HepG2 (cell line): ENCODE measurements at regions not wholly inside any gene's neighbourhood (a gene's known extent, or its start where the extent isn't known, plus 50 kb on each side); places are given as distances from the start of the nearest gene placed in this dataset.
A peak's percentile ranks its signal among the peaks of the same experiment; 100 is the strongest.

Experiments
- ATAC-seq: fragments of 200-7000 bp; cut with Tn5 transposase; 3 replicates; pipeline ENCODE4 v1.9.1; 2020; ENCODE audit warnings: mild to moderate bottlenecking, moderate library complexity
- BruUV-seq: library from RNA; stranded (reverse); fragments of 400-500 nt; replicated peaks from 2 replicates; lab custom pipeline; 2021; lab: Mats Ljungman, UMichigan
- CTCF ChIA-PET: fragments of 300-600 bp; formaldehyde crosslinking; extraction: SDS; loops from one replicate; lab custom pipeline; 2021; ENCODE audit warnings: low total read pairs, inconsistent platforms, low intra/inter-chr PET ratio; lab: Yijun Ruan, JAX
- POLR2A ChIA-PET: fragments of 350-600 bp; sonication (Branson Sonifier 250); formaldehyde crosslinking; loops from one replicate; lab custom pipeline; 2020; ENCODE audit warnings: antibody characterized with exemption, inconsistent platforms; lab: Yijun Ruan, JAX
- DNase-seq: peaks from one replicate; pipeline ENCODE4 v3.0.0-alpha.2; 2015; ENCODE audit warnings: low spot score
- FAIRE-seq: peaks from 3 replicates; lab custom pipeline; 2011; peaks lifted over from hg19 to GRCh38; lab: Jason Lieb, UNC
- H2AFZ ChIP-seq: one replicate; pipeline ENCODE4 v1.6.1; 2011; ENCODE audit warnings: low read length, inconsistent platforms
- H3K27ac ChIP-seq: fragments of 300-600 bp; 3 replicates; pipeline ENCODE4 v1.8.0; 2011; ENCODE audit warnings: mixed run types, mild to moderate bottlenecking, mixed read lengths, low read length, inconsistent platforms; ENCODE audit not compliant: insufficient read depth; ENCODE audit errors: extremely low read length
- H3K27me3 ChIP-seq, 2 experiments: fragments of 200-600 bp in 1 of 2; 2 replicates in 1 of 2; 3 replicates in 1 of 2; pipeline versions ENCODE4 v1.6.0 to v1.8.0; 2011; ENCODE audit warnings: low read length in 2 of 2, mild to moderate bottlenecking in 2 of 2, moderate library complexity in 2 of 2, inconsistent platforms in 1 of 2; ENCODE audit not compliant: insufficient read depth in 2 of 2, control insufficient read depth in 1 of 2
- H3K36me3 ChIP-seq, 2 experiments: fragments of 200-600 bp in 1 of 2; replicated peaks in 1 of 2; 2 replicates in 1 of 2; 3 replicates in 1 of 2; pipeline versions ENCODE4 v1.5.1 to v1.8.0; 2011; ENCODE audit warnings: low read length in 2 of 2, inconsistent platforms in 1 of 2; ENCODE audit not compliant: insufficient read depth in 2 of 2, control insufficient read depth in 1 of 2
- H3K4me1 ChIP-seq: 2 replicates; pipeline ENCODE4 v1.5.1; 2012; ENCODE audit warnings: low read length, inconsistent platforms; ENCODE audit not compliant: insufficient read depth
- H3K4me2 ChIP-seq: 2 replicates; pipeline ENCODE4 v1.6.0; 2011; ENCODE audit warnings: low read depth, low read length, inconsistent platforms
- H3K4me3 ChIP-seq, 3 experiments: fragments of 200-600 bp in 1 of 3; sonication (generic), shearing (Covaris generic) in 1 of 3; replicated peaks in 1 of 3; 2 replicates each; pipeline ENCODE4 v1.5.1; 2011 to 2016; ENCODE audit warnings: low read length in 3 of 3, inconsistent platforms in 2 of 3, low read depth in 2 of 3, mild to moderate bottlenecking in 2 of 3, control low read depth in 1 of 3, mixed read lengths in 1 of 3; ENCODE audit not compliant: insufficient read depth in 1 of 3
- H3K79me2 ChIP-seq: one replicate; pipeline ENCODE4 v1.6.1; 2011; ENCODE audit warnings: low read length, inconsistent platforms; ENCODE audit not compliant: insufficient read depth
- H3K9ac ChIP-seq: 2 replicates; pipeline ENCODE4 v1.6.0; 2011; ENCODE audit warnings: mild to moderate bottlenecking, low read depth, low read length, inconsistent platforms; ENCODE audit not compliant: insufficient read depth
- H3K9me3 ChIP-seq: 2 replicates; pipeline ENCODE4 v1.5.1; 2012; ENCODE audit warnings: mild to moderate bottlenecking, low read length
- H4K20me1 ChIP-seq: 2 replicates; pipeline ENCODE4 v1.6.0; 2011; ENCODE audit warnings: inconsistent platforms, mild to moderate bottlenecking, low read length, moderate library complexity; ENCODE audit not compliant: insufficient read depth
- HDAC2 ChIP-seq: sonication (generic); formaldehyde crosslinking; IDR thresholded peaks from 2 replicates; pipeline ENCODE4 v1.4.0; 2020; ENCODE audit warnings: missing genetic modification reagents
- MAFF ChIP-seq: IDR thresholded peaks from 2 replicates; pipeline ENCODE4 v1.6.1; 2011; ENCODE audit warnings: low read depth, low read length, improper control_type of control experiment
- MAFK ChIP-seq, 2 experiments: IDR thresholded peaks in 1 of 2; conservative IDR thresholded peaks in 1 of 2; 2 replicates each; pipeline ENCODE4 v1.6.1; 2011; ENCODE audit warnings: improper control_type of control experiment in 2 of 2, low read length in 2 of 2
- PLRG1 ChIP-seq: fragments of 450-650 bp; conservative IDR thresholded peaks from 2 replicates; pipeline ENCODE4 v1.6.1; 2016
- SIN3B ChIP-seq: fragments of 150-350 bp; IDR thresholded peaks from 2 replicates; pipeline ENCODE4 v1.6.1; 2014; ENCODE audit warnings: low read length
- SKIL ChIP-seq: sonication (generic); formaldehyde crosslinking; IDR thresholded peaks from 2 replicates; pipeline ENCODE4 v1.8.0; 2022; ENCODE audit warnings: missing genetic modification reagents, mild to moderate bottlenecking, moderate library complexity, borderline replicate concordance
- TFDP1 ChIP-seq: IDR thresholded peaks from 2 replicates; pipeline ENCODE4 v1.6.1; 2016; ENCODE audit warnings: missing compliant biosample characterization, missing genetic modification reagents, borderline replicate concordance
- ZBTB43 ChIP-seq: sonication (generic); formaldehyde crosslinking; conservative IDR thresholded peaks from 2 replicates; pipeline ENCODE4 v1.4.0; 2020; ENCODE audit warnings: missing genetic modification reagents
- ZFP82 ChIP-seq: sonication (generic); formaldehyde crosslinking; IDR thresholded peaks from 2 replicates; pipeline ENCODE4 v1.5.1; 2020; ENCODE audit warnings: mild to moderate bottlenecking, missing genetic modification reagents, borderline replicate concordance
- ZNF501 ChIP-seq: sonication (generic); formaldehyde crosslinking; IDR thresholded peaks from 2 replicates; pipeline ENCODE4 v1.5.1; 2020; ENCODE audit warnings: mild to moderate bottlenecking, moderate library complexity, missing genetic modification reagents
- ZNF510 ChIP-seq: sonication (generic); formaldehyde crosslinking; IDR thresholded peaks from 2 replicates; pipeline ENCODE4 v1.4.0; 2020; ENCODE audit warnings: low read depth, mild to moderate bottlenecking, missing genetic modification reagents
- ZSCAN31 ChIP-seq: sonication (generic); formaldehyde crosslinking; IDR thresholded peaks from 2 replicates; pipeline ENCODE4 v1.5.0; 2020; ENCODE audit warnings: low read depth, mild to moderate bottlenecking, missing genetic modification reagents
- WGBS: methylation state at CpG from one replicate; pipeline ENCODE4 v1.1.6; 2017; ENCODE audit warnings: low lambda C conversion rate; 5-methylcytosine and 5-hydroxymethylcytosine counted together
- in situ Hi-C: cut with HindIII; loops from 2 replicates; pipeline ENCODE4 v1.10.0; 2017; ENCODE audit warnings: low pct_unique_long_range_greater_than_20kb; ENCODE audit not compliant: extremely low pct_ligation_motif_present
- intact Hi-C: fragments of 100-400 bp; cut with micrococcal nuclease; formaldehyde crosslinking; loops from one replicate; pipeline ENCODE4 v1.10.0; 2022; ENCODE audit not compliant: unreplicated experiment

GRCh38 chr13:83057119-83057518 is 825.2 kb downstream of the SLITRK1 start (continued):
- TF ChIP-seq SKIL (CRISPR knock-in tag) (no peak), PLRG1 (no peak), ZNF510 (no peak), SIN3B (no peak), ZSCAN31 (no peak), ZBTB43 (no peak), HDAC2 (no peak), ZFP82 (CRISPR knock-in tag) (no peak), TFDP1 (no peak)

- H3K4me3 ChIP-seq: no peak overlapping the region
- H3K36me3 ChIP-seq: no peaks in the 10 kb centered on the region
- no peaks in the 10 kb centered on the region for H4K20me1 ChIP-seq
- CTCF ChIA-PET: no interaction called here
- TF ChIP-seq ZNF501 (no peak), MAFK (conservative IDR thresholded peaks at IDR 0.05 in 1 of 2, IDR thresholded peaks at IDR 0.05 in 1 of 2; ENCODE audit: low read length in 2 of 2) (peak in 1 of 2 experiments; percentile 50; a peak in 1 of 4 replicates), MAFF (peak; percentile 26; the same call in 1 of the 2 replicates)
- TF ChIP-seq, all 625 proteins: peak for 2
- no peak for FAIRE-seq
- Histone ChIP-seq H3K9ac (no peak overlapping the region), H3K79me2 (no peaks in the 10 kb centered on the region), H3K9me3 (peaks cover 4% of the 10 kb centered on the region; the same call in 1 of the 2 replicates), H3K27ac (no peak overlapping the region), H3K4me2 (no peak overlapping the region), H3K4me1 (no peaks in the 10 kb centered on the region), H3K27me3 (no peaks in the 10 kb centered on the region), H2AFZ (no peak overlapping the region)
- intact Hi-C loops (no loop called here), in situ Hi-C loops (no loop called here)
- no peak for ATAC-seq
- POLR2A ChIA-PET: no interaction called here
- BruUV-seq: no TSS peak
- no peak for DNase-seq
- WGBS: 16% methylated on average over 3 of the region's 3 CpGs
Observed at GRCh38 chr13:83056269-83056668, 826.0 kb downstream of the SLITRK1 start.
